HEK293 (cell line): ENCODE measurements at regions not wholly inside any gene's neighbourhood (a gene's known extent, or its start where the extent isn't known, plus 50 kb on each side); places are given as distances from the start of the nearest gene placed in this dataset.

ENCODE experiments used
- CTCF ChIA-PET: fragments of 350-600 bp; formaldehyde crosslinking; extraction: SDS; loops from one replicate; lab custom pipeline; 2021; ENCODE audit warnings: antibody characterized with exemption; lab: Yijun Ruan, JAX
- POLR2A ChIA-PET: fragments of 300-600 bp; formaldehyde crosslinking; extraction: SDS; loops from one replicate; lab custom pipeline; 2020; ENCODE audit warnings: antibody characterized with exemption, inconsistent platforms; lab: Yijun Ruan, JAX
- H3K27ac ChIP-seq: fragments of 200-500 bp; sonication (Bioruptor generic); 2 replicates; pipeline ENCODE4 v1.5.1; 2014; ENCODE audit warnings: low read depth, low read length, control low read depth, inconsistent platforms; ENCODE audit errors: extremely low read depth
- H3K36me3 ChIP-seq, 2 experiments: fragments of 200-500 bp in 1 of 2; sonication (Bioruptor generic) in 1 of 2; 1 replicate in 1 of 2; 2 replicates in 1 of 2; pipeline ENCODE4 v1.5.1; 2014 to 2017; ENCODE audit warnings: inconsistent platforms in 2 of 2, low read length in 2 of 2; ENCODE audit not compliant: control insufficient read depth in 2 of 2, insufficient read depth in 1 of 2
- H3K4me1 ChIP-seq: fragments of 200-500 bp; sonication (Bioruptor generic); 2 replicates; pipeline ENCODE4 v1.5.1; 2014; ENCODE audit warnings: mild to moderate bottlenecking, low read length, inconsistent platforms; ENCODE audit not compliant: control insufficient read depth, insufficient read depth
- H3K4me3 ChIP-seq: 2 replicates; pipeline ENCODE4 v1.5.1; 2011; ENCODE audit warnings: low read depth, mild to moderate bottlenecking, control low read depth, low read length, moderate library complexity
- H3K9me3 ChIP-seq: fragments of 200-500 bp; sonication (Bioruptor generic); 2 replicates; pipeline ENCODE4 v1.5.1; 2014; ENCODE audit warnings: low read depth, low read length, inconsistent platforms; ENCODE audit not compliant: control insufficient read depth, insufficient read depth
- KLF7 ChIP-seq: fragments of 450-650 bp; formaldehyde crosslinking; IDR thresholded peaks from 2 replicates; pipeline ENCODE4 v1.5.1; 2016; ENCODE audit warnings: missing biosample characterization, missing genetic modification characterization, borderline replicate concordance
- REPIN1 ChIP-seq: fragments of 450-650 bp; formaldehyde crosslinking; IDR thresholded peaks from 2 replicates; pipeline ENCODE4 v1.5.1; 2017; ENCODE audit warnings: missing biosample characterization, missing genetic modification characterization, low read depth
- SCRT2 ChIP-seq: fragments of 450-650 bp; formaldehyde crosslinking; IDR thresholded peaks from 2 replicates; pipeline ENCODE4 v1.5.1; 2016; ENCODE audit warnings: missing biosample characterization, missing genetic modification characterization
- ZNF112 ChIP-seq: fragments of 450-650 bp; formaldehyde crosslinking; IDR thresholded peaks from 2 replicates; pipeline ENCODE4 v1.5.0; 2017; ENCODE audit warnings: missing biosample characterization, missing genetic modification characterization
- ZNF426 ChIP-seq: fragments of 450-650 bp; formaldehyde crosslinking; IDR thresholded peaks from 2 replicates; pipeline ENCODE4 v1.5.1; 2017; ENCODE audit warnings: missing biosample characterization, missing genetic modification characterization, mild to moderate bottlenecking, inconsistent platforms, moderate library complexity
- ZNF529 ChIP-seq: fragments of 450-650 bp; formaldehyde crosslinking; IDR thresholded peaks from 2 replicates; pipeline ENCODE4 v1.5.1; 2017; ENCODE audit warnings: missing genetic modification characterization, missing biosample characterization; ENCODE audit not compliant: insufficient replicate concordance
- ZNF555 ChIP-seq: fragments of 450-650 bp; formaldehyde crosslinking; conservative IDR thresholded peaks from 2 replicates; pipeline ENCODE4 v1.5.1; 2017; ENCODE audit warnings: missing biosample characterization, mild to moderate bottlenecking, missing genetic modification characterization, inconsistent platforms
- ZNF561 ChIP-seq: fragments of 450-650 bp; IDR thresholded peaks from 2 replicates; pipeline ENCODE4 v1.5.1; 2018; ENCODE audit warnings: missing biosample characterization, missing genetic modification characterization, borderline replicate concordance
- ZNF707 ChIP-seq: fragments of 450-650 bp; formaldehyde crosslinking; IDR thresholded peaks from 2 replicates; pipeline ENCODE4 v1.5.1; 2016; ENCODE audit warnings: missing biosample characterization, missing genetic modification characterization
- ZNF785 ChIP-seq: fragments of 450-650 bp; formaldehyde crosslinking; IDR thresholded peaks from 2 replicates; pipeline ENCODE4 v1.5.1; 2016; ENCODE audit warnings: missing biosample characterization, missing genetic modification characterization
- TF ChIP-seq, protein P1 (sequence below): fragments of 450-650 bp; formaldehyde crosslinking; IDR thresholded peaks from 2 replicates; pipeline ENCODE4 v1.5.1; 2016; ENCODE audit warnings: missing biosample characterization, missing genetic modification characterization, borderline replicate concordance
- TF ChIP-seq, protein P2 (sequence below): fragments of 450-650 bp; formaldehyde crosslinking; conservative IDR thresholded peaks from 2 replicates; pipeline ENCODE4 v1.5.1; 2016; ENCODE audit warnings: low read depth, missing biosample characterization, missing genetic modification characterization
- TF ChIP-seq, protein P3 (sequence below): fragments of 450-650 bp; formaldehyde crosslinking; IDR thresholded peaks from 2 replicates; pipeline ENCODE4 v1.5.1; 2016; ENCODE audit warnings: missing biosample characterization, missing genetic modification characterization

DNA sequence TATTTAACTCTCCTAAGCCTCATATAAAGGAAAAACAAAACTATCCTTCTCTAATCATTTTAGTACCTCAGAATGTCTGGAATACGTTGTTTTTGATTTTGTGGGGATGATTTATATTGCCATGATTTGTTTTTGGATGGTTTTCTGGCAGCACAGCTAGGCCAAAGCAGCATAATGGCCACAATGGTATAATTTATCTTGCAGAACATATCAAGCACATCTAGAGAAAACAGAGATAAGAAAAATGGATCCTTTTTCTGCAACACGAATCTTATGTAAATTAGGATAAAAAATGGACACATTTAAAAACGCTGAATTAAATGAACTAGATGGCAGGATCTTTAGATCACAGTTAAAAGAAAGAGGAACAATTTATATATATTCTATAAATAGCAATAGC, 269.9 kb upstream of the FAT4 start (continued):
- TF ChIP-seq, protein P1, sequence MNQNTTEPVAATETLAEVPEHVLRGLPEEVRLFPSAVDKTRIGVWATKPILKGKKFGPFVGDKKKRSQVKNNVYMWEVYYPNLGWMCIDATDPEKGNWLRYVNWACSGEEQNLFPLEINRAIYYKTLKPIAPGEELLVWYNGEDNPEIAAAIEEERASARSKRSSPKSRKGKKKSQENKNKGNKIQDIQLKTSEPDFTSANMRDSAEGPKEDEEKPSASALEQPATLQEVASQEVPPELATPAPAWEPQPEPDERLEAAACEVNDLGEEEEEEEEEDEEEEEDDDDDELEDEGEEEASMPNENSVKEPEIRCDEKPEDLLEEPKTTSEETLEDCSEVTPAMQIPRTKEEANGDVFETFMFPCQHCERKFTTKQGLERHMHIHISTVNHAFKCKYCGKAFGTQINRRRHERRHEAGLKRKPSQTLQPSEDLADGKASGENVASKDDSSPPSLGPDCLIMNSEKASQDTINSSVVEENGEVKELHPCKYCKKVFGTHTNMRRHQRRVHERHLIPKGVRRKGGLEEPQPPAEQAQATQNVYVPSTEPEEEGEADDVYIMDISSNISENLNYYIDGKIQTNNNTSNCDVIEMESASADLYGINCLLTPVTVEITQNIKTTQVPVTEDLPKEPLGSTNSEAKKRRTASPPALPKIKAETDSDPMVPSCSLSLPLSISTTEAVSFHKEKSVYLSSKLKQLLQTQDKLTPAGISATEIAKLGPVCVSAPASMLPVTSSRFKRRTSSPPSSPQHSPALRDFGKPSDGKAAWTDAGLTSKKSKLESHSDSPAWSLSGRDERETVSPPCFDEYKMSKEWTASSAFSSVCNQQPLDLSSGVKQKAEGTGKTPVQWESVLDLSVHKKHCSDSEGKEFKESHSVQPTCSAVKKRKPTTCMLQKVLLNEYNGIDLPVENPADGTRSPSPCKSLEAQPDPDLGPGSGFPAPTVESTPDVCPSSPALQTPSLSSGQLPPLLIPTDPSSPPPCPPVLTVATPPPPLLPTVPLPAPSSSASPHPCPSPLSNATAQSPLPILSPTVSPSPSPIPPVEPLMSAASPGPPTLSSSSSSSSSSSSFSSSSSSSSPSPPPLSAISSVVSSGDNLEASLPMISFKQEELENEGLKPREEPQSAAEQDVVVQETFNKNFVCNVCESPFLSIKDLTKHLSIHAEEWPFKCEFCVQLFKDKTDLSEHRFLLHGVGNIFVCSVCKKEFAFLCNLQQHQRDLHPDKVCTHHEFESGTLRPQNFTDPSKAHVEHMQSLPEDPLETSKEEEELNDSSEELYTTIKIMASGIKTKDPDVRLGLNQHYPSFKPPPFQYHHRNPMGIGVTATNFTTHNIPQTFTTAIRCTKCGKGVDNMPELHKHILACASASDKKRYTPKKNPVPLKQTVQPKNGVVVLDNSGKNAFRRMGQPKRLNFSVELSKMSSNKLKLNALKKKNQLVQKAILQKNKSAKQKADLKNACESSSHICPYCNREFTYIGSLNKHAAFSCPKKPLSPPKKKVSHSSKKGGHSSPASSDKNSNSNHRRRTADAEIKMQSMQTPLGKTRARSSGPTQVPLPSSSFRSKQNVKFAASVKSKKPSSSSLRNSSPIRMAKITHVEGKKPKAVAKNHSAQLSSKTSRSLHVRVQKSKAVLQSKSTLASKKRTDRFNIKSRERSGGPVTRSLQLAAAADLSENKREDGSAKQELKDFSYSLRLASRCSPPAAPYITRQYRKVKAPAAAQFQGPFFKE (tag by site-specific recombination) = no peak
- TF ChIP-seq REPIN1 (tag by site-specific recombination) = no peak
- no peak for TF ChIP-seq ZNF112 (tag by site-specific recombination)
- TF ChIP-seq ZNF555 = no peak
- TF ChIP-seq, protein P2, sequence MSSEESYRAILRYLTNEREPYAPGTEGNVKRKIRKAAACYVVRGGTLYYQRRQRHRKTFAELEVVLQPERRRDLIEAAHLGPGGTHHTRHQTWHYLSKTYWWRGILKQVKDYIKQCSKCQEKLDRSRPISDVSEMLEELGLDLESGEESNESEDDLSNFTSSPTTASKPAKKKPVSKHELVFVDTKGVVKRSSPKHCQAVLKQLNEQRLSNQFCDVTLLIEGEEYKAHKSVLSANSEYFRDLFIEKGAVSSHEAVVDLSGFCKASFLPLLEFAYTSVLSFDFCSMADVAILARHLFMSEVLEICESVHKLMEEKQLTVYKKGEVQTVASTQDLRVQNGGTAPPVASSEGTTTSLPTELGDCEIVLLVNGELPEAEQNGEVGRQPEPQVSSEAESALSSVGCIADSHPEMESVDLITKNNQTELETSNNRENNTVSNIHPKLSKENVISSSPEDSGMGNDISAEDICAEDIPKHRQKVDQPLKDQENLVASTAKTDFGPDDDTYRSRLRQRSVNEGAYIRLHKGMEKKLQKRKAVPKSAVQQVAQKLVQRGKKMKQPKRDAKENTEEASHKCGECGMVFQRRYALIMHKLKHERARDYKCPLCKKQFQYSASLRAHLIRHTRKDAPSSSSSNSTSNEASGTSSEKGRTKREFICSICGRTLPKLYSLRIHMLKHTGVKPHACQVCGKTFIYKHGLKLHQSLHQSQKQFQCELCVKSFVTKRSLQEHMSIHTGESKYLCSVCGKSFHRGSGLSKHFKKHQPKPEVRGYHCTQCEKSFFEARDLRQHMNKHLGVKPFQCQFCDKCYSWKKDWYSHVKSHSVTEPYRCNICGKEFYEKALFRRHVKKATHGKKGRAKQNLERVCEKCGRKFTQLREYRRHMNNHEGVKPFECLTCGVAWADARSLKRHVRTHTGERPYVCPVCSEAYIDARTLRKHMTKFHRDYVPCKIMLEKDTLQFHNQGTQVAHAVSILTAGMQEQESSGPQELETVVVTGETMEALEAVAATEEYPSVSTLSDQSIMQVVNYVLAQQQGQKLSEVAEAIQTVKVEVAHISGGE (tag by site-specific recombination) = no peak
- no peak for TF ChIP-seq ZNF426 (tag by site-specific recombination)
- TF ChIP-seq ZNF707 (tag by site-specific recombination) = no peak
- no peak for TF ChIP-seq ZNF529 (tag by site-specific recombination)

DNA sequence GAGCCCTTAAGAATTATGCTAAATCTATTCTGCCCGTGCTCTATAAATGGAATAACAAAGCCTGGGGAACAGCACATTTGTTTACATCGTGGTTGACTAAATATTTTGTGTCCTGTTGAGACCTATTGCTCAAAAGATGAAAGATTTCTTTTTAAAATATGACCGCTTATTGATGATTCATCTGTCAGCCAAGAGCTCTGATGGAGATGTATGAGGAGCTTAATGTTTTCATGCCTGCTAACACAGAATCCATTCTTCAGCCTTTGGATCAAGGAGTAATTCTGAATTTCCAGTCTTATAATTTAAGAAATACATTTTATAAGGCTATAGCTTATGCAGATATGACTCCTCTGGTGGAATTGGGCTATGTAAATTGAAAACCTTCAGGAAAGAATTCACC, 271.3 kb upstream of the FAT4 start:
- ChIA-PET POLR2A (no interaction called here), CTCF (interaction anchor here (0.6 kb wide), 1 partner anchor 156 kb away, joined by 3 read pairs; no protein-coding TSS in a partner anchor)
- Histone ChIP-seq H3K4me1 (no peaks in the 10 kb centered on the region), H3K4me3 (no peak overlapping the region), H3K36me3 (no peaks in the 10 kb centered on the region), H3K27ac (no peak overlapping the region), H3K9me3 (no peaks in the 10 kb centered on the region)
- TF ChIP-seq SCRT2 (tag by site-specific recombination) (no peak), ZNF561 (no peak), KLF7 (no peak)

DNA sequence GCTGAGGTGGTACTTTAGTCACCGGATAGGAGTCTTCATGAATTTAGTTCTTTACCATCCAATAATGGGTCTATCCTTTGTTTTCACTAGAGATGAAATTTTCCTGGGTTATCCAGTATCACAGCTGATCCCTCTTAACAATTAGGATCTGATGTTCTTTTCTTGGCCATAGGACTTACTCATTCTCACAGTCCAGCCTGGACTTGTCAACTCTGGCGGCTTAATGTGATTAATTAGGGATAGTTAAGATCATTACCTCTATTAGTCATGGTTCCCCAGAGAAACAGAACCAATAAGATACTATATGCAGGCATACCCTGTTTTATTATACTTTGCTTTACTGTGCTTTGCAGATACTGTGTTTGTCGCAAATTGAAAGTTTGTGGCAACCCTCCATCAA, 272.7 kb upstream of the FAT4 start:
- CTCF ChIA-PET = no interaction called here
- Histone ChIP-seq H3K9me3 (no peaks in the 10 kb centered on the region), H3K4me1 (no peaks in the 10 kb centered on the region), H3K27ac (no peak overlapping the region), H3K4me3 (no peak overlapping the region), H3K36me3 (no peaks in the 10 kb centered on the region)
- POLR2A ChIA-PET = no interaction called here
- TF ChIP-seq, protein P3, sequence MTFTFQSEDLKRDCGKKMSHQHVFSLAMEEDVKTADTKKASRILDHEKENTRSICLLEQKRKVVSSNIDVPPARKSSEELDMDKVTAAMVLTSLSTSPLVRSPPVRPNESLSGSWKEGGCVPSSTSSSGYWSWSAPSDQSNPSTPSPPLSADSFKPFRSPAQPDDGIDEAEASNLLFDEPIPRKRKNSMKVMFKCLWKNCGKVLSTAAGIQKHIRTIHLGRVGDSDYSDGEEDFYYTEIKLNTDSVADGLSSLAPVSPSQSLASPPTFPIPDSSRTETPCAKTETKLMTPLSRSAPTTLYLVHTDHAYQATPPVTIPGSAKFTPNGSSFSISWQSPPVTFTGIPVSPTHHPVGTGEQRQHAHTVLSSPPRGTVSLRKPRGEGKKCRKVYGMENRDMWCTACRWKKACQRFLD = no peak
- TF ChIP-seq ZNF785 (tag by site-specific recombination) = no peak
